ENCODE measurements at regions not wholly inside any gene's neighbourhood (a gene's known extent, or its start where the extent isn't known, plus 50 kb on each side); places are given as distances from the start of the nearest gene placed in this dataset.
"Not testable (repeated sequence)": the region's sequence is repeated elsewhere in the genome, so short reads cannot be mapped to it uniquely, and the experiment has no call there.

- peak in 1 of 56 donors; percentile 14 for DNase-seq
Observed at GRCh38 chr6:97450087-97450486, 167.1 kb upstream of the MMS22L start.

GRCh38 chr6:97456070-97456469 is 173.1 kb upstream of the MMS22L start:
- no peak for DNase-seq

- DNase-seq, result no peak
Observed at GRCh38 chr6:97459535-97459934, 176.5 kb upstream of the MMS22L start.

- DNase-seq, result no peak
Observed at GRCh38 chr6:97459986-97460385, 177.0 kb upstream of the MMS22L start.

- peak in 1 of 56 donors; percentile 31 for DNase-seq
Observed at GRCh38 chr6:97460394-97461080, 177.5 kb upstream of the MMS22L start.

GRCh38 chr6:97461218-97461617 is 178.2 kb upstream of the MMS22L start:
- DNase-seq, result no peak

GRCh38 chr6:97462031-97462430 is 179.0 kb upstream of the MMS22L start:
- DNase-seq, result no peak

GRCh38 chr6:97462938-97463598 is 180.1 kb upstream of the MMS22L start:
- no peak for DNase-seq

- DNase-seq, result peak in 15 of 56 donors; percentile 10 to 38 (median 22)
Observed at GRCh38 chr6:97465877-97466561, 183.0 kb upstream of the MMS22L start.

GRCh38 chr6:97468981-97469380 is 186.0 kb upstream of the MMS22L start:
- DNase-seq, result no peak

GRCh38 chr6:97469451-97469850 is 186.4 kb upstream of the MMS22L start:
- no peak for DNase-seq

- no peak for DNase-seq
Observed at GRCh38 chr6:97470322-97470721, 187.3 kb upstream of the MMS22L start.

GRCh38 chr6:97473979-97474378 is 191.0 kb upstream of the MMS22L start:
- DNase-seq, result no peak

GRCh38 chr6:97497713-97498331 is 214.8 kb upstream of the MMS22L start:
- peak in 53 of 56 donors; percentile 1 to 85 (median 48) for DNase-seq

GRCh38 chr6:97501853-97502252 is 218.8 kb upstream of the MMS22L start:
- DNase-seq, result peak in 7 of 56 donors; percentile 1 to 30 (median 4)

GRCh38 chr6:97508646-97509045 is 225.6 kb upstream of the MMS22L start:
- DNase-seq, result no peak

- DNase-seq, result not testable (repeated sequence)
Observed at GRCh38 chr6:97513260-97513659, 230.2 kb upstream of the MMS22L start.

- peak in 33 of 56 donors; percentile 1 to 38 (median 14) for DNase-seq
Observed at GRCh38 chr6:97524811-97525210, 241.8 kb upstream of the MMS22L start.

GRCh38 chr6:97535800-97536199 is 252.8 kb upstream of the MMS22L start:
- no peak for DNase-seq

- DNase-seq, result no peak
Observed at GRCh38 chr6:97548354-97548753, 265.3 kb upstream of the MMS22L start.

GRCh38 chr6:97557355-97557754 is 274.3 kb upstream of the MMS22L start:
- DNase-seq, result no peak

- no peak for DNase-seq
Observed at GRCh38 chr6:97563529-97563928, 280.5 kb upstream of the MMS22L start.

Data from nucleus accumbens (tissue), 56 donors.